UCSD-AML1 (cell line): ENCODE measurements at regions not wholly inside any gene's neighbourhood (a gene's known extent, or its start where the extent isn't known, plus 50 kb on each side); places are given as distances from the start of the nearest gene placed in this dataset.

ENCODE experiments used
- DNase-seq: peaks from one replicate; lab custom pipeline; 2025; ENCODE audit not compliant: unreplicated experiment; lab: John Stamatoyannopoulos, UW

DNA sequence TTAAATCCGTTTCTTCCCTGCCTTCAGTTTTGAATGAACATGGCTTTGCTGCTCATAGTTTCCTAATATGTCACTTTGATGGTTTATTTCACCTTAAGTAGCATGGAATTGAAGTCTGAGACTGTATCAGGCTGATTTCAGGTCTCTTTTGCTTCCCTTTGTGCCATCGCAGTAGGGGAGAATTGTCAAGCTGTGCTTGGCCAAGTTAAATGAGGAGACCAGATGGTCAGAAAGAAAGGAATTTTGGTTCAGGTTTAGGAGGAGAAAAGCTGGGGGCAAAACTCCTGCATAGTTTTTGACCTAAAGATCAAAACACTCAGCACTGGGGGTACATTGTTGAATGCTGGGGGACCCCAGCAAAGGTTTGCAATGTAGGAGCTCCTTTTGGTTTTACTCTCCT, 398.4 kb downstream of the NUAK1 start:
- no peak for DNase-seq

DNA sequence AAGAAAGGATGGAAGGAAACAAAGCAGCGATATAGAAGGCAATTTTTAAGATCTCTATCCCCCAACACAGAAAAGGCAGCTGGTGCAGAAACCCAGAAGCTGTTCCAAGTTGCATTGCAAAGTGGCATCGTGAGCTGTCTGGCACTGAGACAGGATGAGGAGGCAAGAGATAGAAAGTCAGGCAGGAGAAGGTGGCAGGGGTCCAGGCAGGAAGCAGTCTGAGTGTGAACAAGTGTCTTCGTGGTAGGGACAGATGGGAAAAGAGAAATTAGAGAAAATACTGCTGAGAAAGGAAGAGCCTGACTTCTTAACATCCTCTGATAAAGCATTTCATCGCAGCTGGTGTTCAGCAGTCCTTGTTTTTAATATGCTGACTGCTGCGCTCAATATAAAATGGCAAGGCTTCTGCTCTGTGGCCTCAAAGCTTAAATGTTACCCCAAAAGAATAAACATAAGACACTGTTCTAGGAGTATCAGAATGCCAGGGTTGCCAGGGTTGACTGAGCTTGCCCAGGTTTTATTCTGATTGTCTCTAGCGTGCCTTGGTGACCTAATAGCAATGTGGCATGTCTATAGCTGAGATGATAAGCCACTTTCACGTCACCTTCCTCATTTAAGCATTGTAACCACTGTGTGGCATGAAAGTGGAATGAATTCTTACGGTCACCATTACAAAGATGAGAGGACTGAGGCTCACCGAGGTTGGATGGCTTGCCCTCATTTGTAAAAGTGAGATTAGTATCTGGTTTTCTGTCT, 397.6 kb downstream of the NUAK1 start:
- no peak for DNase-seq

DNA sequence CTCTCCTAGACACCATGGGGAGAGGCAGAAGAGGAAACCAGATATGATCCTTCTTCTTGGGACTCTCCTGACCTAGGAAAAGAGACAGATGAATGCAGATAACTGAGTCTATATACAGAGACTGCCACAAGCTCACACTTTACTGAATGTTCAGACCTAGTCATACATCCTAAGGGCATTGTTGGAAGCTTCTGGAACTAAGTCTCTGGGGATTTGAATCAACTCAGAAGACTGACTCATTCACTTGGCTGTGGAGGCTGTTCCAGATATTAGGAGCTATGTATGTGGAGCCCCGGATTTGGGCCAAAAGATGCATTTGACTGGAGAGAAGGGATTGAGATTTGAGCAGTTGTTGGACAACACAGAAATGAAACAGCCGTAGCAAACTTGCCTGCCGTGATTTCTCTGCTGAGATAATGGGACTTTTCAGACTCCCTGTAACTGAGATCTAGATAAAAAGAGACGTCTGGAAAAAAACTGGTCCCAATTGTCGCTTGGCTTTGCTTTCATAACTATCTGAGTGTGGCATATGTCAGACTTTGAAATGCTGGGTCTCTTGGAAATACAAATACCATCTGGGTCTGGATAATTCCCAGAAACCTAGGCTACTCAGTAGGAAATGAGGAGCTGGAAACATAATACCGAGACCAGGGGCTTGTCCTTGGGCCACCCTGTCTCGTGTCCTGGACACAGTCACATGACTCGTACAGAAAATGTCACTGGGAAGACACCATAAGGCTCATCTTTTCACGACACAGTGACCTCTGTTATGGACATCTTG, 396.8 kb downstream of the NUAK1 start:
- DNase-seq = no peak

DNA sequence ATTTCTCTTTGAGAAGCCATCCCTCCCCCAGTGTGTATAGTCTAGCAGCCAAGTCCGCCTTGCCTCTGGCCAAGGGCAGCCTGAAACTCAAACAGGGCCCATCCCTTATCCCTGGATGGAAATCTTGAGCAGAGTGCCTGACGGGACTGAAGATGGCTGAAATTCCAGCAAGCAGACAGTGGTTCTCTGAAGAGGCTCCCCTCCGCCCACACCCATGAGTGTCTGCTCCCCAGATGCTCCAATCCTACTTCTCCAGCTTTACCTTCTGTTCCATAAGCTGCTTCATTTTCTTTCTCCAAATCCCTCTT, 396.2 kb downstream of the NUAK1 start:
- no peak for DNase-seq

DNA sequence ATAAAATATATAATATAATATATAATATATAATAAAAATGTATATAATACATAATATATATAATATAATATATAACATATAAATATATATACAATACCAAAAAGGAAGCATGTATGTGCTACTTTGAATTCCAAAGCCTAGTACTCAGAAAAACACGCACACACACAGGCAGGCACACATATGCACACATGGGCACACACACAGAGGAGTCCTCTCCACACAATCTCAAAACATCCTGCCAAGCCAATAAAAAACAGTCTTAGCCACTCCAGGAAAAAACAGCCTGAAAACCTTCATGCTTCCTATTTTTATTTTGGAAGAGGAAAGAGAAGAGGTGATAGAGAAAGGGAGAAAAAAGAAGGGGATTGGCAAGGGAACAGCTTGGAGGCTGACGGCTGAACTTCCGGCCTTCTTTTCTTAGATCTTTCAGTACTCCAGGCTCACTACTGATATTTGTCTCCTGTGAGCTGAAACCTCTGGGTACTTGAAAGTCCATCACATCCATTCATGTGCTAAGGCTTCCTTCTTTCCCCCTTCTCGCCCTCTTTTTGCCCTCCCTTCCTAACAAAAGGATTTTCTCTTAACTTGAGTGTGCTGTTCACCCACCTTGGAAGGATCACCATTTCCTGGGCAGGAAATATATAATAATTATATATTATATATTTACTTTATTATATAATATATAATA, 394.2 kb downstream of the NUAK1 start:
- DNase-seq = no peak

DNA sequence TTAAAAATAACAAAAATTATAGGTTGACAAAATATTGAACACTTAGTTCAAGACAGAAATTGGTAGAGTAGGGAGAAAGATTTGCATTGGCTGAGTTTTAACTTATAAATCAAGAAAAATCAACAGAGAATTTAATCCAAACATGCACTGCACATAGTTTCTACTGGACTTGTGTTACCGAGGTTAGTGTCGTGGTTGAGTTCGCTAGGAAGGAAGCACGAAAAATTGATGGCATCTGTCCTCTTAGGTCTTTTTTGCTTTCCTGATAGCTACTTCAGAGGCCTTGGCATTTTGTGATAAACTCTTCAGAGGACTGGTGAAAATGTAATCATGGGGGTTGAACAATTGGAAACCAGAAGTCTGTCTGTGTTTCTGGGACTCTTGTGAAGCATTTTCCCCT, 392.9 kb downstream of the NUAK1 start:
- DNase-seq = no peak

DNA sequence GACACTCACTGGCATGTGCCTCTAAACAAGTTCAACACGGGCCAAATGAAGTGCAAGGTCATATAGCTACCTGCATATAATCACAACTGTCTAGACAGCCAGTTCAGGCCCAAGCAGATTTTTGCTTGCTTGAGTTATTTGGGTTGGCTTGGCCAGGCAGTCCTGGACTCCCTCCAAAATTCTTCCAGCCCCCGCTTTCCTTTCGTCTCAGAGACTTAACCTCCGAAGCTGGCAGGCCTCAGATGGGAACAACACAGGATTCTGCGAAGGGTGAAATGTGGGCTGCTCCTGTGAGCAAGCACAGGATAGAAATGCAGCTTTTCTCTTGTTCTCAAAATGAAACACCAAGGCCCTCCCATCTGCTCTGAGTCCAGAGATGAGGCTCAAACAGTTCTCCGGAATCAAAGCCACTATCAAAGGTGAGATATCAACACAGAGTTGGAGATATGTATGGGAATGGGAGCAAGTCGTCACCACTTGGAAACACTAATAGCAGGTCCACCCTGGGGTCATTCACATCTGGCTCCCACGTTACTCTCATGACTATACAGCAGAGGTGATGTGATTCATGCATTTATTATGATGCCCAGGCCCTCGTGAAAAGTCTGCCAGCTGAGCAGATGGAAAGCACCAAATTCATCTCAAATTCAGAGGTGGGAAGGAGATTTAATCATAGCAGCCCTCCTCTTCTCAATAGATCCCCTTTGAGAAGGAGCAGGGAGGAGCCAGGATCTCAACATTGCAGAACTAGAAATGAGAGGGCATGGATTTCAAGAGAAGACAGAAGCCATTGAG, 389.8 kb downstream of the NUAK1 start:
- DNase-seq = no peak

DNA sequence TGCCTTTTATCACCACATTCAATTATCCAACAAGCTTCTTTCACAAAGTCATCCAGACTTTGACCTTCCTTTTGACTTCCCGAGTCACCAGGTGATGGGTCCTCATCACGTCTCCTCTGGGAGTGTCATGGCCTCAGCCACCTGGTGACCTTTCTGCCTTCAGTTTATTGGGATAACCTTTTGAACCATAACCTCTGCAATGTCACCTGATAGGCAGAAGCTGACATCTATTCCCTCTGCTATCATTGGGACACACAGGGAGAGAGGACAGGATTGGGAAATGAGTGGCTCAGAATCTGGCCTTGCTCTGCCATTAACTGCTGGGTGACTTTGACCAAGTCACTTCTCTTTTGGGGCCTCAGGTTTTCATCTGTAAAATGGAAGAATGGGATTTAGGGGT, 388.7 kb downstream of the NUAK1 start:
- DNase-seq = no peak

DNA sequence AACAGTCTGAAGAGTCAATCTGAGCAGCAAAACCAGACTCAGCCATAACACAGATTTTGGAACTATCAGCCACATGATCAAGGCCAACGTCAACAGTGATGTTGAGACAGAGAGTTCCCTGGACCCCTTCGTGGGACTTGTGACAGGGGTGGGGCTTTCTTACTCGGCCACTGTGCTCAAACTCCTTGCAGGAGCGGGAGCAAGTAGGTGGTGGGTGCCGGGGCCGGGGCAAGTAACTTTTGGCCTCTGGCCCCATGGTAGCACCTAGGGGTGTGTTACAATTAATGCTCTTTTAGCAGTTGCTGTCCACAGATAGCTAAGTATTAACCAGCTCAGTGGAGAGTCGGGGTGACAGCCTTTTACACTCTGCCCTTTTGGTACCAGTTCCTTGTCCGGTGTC, 384.4 kb downstream of the NUAK1 start:
- no peak for DNase-seq

DNA sequence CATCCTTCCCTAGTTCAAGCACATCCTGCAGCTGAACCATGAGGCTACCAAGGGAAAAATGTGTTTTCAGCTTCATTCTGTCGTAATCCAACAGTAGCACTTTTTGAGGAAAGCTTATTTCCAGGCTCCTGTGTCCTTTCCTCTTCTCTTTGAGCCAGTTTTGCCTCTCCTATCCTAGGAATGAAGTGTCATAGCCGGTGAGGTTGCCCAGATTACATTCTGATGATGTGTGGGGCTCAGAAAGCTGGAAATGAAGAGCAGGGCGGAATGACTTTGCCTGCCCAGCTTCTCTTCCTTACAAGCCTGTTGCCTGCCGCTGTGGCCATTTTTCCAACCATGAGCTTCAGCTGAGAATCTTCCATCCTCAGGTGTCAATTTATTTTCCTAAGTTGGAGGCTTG, 381.8 kb downstream of the NUAK1 start:
- no peak for DNase-seq

DNA sequence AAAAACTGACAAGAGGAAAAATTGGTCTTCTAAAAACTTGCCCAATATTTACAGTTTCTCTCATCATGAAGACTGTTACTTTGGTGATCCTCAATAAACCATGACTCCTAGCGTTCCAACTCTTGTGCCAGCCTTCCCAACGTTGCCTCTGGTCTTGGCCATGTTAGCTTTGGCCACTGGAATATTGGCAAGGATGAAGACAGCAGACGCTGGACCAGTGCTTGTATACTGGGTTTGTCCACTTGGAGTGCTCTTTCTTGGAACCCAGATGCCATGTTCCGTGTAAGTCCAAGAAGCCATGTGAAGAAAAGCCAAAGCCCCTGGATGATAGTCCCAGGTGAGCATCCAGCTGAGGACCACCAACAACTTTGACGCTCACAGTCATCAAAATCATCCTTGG, 379.6 kb downstream of the NUAK1 start:
- DNase-seq = no peak

DNA sequence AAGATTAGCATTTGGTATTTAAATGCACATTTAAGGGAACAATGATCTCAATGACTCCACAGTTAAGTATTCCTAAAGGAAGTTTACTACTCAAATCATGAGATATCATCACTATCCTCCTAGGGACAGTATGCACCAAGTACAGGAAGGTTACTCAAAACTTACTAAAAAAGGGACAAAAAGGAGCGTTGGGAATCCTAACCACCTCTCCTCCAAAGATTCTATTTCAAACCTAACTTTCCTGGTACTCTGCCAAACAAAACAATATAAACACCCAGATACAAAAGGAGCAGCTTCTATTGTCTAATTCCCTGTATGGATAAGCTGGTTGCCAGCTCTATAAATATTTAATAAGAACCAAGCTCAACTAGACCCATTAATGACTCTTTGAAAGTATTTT, 377.7 kb downstream of the NUAK1 start:
- DNase-seq = no peak

DNA sequence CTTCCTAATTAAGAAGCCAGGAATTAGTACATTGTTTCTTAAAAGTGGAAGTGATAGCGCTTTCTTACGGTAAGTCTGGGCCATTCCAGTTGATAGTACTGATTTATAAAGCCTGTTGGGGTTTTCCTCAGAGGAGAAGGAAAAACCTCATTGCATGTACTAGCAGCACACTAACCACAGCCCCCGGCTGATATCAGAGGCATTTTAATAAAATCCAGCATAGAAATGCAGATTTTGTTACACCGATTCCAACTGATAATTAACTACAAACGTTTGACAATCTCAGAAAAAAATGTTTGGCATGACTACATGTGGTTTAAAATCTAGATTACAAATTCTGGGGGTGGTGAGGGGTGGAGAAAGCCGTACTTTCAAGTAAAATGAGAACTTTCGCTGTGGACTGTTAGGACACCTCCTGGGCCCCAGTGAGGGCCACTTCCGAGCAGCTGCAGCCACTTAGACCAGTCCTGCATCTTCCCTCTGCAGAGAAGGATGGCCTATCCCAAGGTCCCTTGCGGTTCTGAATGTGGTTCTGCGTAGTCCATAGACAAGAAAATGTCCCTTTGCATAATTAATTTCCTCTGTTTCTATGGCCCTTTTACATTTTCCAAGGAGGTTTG, 374.4 kb downstream of the NUAK1 start:
- DNase-seq = no peak

DNA sequence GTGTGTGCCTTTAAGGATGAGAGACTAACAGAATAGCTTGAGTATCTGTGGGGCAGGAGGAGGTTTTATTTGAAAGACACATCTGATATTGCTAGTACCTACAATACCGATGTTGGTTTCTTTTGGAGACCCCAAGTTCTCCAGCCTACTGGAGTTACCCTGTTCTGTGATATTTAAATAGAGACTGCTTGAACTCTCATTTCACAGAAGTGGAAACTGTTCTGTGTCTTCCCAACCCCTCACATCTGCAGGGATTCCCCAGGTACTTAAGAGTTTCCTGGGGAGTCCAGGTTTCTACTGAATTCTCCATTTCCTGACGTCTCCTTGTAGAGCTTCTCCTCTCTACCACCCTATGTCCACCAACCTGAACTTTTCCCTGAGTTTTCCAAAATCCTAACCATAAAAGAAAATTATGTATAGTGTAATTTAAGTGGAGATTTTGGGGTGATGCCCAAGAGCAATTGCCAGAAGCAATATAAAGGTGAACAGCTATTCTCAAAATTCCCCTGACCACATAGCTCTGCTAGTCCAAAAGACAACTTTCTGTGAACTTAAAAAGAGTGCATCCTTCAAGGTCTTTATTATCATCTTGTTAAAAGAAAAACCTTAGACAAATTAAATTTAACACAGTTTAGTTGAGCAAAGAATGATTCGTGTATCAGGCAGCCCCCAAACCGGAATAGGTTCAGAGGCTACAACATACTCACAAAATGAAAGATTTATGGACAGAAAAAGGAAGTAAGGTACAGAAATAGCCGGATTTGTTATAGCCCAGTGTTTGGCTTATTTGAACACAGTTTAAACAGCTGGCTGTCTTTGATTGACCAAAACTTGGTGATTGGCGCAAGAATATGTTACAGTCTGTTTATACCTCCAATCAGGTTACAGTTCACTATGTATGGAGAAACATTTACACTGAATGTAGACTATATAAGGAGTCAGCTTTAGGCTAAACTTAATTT, 373.4 kb downstream of the NUAK1 start:
- no peak for DNase-seq

DNA sequence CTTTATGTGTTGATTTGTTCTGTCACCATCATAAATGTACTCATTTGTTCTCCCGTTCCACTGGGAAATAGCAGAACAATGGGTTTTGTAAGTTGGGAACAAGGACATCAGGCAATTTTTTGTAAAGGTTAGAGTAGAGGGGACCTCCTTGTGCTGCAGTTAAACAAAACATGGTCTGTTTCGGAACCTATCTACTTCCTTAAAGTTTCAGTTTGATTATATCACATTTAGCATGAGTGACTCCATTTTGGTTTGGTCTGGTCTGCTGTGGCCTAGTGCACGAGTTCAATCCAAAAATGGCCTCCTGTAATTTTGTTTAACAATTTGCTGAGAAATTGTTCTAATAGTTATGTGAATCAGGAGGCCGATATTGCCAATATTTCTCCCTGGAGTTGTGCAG, 372.7 kb downstream of the NUAK1 start:
- DNase-seq = no peak

DNA sequence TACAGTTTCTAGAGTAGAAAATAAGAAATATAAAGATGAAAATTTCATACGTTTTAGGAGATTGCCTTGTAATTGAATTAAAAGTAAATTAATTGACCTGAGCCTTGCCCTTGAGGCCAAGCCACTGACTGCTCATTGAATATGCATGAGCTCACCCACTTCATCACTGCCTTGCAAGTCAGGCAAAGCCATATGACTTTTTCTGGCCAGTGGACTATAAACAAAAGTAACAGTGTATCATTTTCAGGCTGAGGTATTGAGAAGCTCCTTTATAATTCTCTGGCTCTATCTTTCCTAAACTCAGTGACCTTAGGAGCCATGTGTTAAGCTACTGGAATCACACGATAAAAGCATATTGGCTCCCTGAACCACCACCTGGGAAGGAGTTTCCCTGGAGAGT, 369.3 kb downstream of the NUAK1 start:
- no peak for DNase-seq

DNA sequence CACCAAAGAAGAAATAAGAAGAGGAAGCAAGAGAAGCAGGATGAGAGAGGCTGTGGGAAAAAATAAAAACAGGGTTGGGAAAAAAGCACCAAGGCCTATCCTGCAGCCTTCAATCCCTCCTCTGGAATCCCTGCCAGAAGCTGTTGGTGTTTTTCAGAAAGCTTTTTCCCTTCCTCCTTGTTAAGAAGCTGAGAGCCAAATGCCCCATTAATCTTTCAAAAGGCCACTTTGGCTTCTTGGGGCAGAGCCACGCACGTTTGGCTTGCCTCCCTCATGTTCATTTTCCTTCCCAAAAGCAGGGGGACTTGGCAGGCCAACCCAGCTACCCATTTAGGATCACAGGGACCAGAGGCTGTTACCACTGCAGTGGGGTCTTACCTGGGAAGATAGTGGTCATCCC, 365.3 kb downstream of the NUAK1 start:
- DNase-seq = no peak

DNA sequence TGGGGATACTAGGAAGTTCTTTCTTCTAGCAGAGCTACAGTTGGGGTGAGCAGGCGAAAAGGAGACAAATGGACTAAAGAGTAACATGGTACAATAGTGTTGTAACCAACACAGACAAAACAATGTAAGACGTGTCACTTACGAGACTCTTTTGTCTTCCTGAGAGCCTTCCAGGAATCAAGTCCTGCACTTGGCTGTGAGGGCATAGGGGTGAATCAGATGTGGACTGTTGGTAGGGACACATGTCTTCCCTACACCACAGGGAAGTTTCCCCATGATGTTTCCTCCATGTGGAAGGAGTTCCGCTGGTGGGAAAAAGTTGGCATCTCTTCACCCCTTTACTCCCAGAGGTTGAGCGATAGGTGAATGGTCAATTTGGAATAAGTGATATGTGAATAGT, 364.7 kb downstream of the NUAK1 start:
- DNase-seq = no peak

DNA sequence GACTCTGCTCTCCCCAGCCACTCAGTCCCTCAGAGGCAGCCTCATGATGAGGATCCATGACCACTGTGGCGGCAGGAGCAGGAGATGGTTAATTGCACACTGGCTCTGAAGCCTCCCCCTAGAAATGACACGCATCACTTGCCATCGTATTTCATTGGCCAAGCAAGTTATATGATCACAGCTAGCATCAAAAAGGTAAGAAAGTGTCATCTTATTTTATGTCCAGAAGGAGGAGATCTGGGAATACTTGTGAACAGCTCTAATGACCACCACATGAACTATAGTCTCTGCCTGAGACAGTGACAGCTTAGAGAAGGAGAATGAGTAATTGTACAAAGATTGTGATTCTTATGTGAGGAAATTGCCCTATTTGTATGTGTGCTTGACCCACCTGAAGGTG, 363.4 kb downstream of the NUAK1 start:
- DNase-seq = no peak
